ENCODE measurements at regions not wholly inside any gene's neighbourhood (a gene's known extent, or its start where the extent isn't known, plus 50 kb on each side); places are given as distances from the start of the nearest gene placed in this dataset.

DNA sequence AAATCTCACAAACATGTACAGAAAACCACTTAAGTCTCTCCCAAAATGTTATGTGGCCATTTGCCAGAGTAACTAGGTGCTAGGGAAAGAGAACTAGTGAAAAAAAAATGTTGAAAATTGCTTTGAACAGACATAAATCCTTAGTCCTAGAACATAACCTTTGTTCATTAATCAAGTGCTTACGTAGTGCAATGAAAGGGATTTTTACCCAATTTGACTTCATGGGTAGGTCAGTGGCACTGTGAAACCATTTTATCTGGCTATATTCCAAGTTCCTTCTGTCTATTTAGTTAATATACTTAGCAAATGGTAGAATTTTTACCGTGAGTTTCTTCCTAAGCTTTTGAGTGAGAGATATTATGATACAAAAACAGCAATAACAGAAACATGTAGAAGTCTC, 209.4 kb downstream of the DIPK2A start:
- TF ChIP-seq CTCF (IDR thresholded peaks at IDR 0.05; ENCODE audit: partially characterized antibody, unreplicated experiment) = no peak
- H3K36me3 Mint-ChIP-seq (ENCODE audit: unreplicated experiment) = peaks cover 6% of the 10 kb centered on the region
- no peaks in the 10 kb centered on the region for H3K4me1 Mint-ChIP-seq (ENCODE audit: low read depth, unreplicated experiment)
- H3K27ac Mint-ChIP-seq (ENCODE audit: unreplicated experiment) = no peak overlapping the region
- H3K4me3 Mint-ChIP-seq (ENCODE audit: unreplicated experiment) = no peak overlapping the region
- H3K27me3 Mint-ChIP-seq (ENCODE audit: unreplicated experiment) = peaks cover 2% of the 10 kb centered on the region
- H3K9me3 Mint-ChIP-seq (ENCODE audit: unreplicated experiment) = peaks cover 2% of the 10 kb centered on the region
- no peak for DNase-seq

- Mint-ChIP-seq H3K27me3 (ENCODE audit: unreplicated experiment) (no peaks in the 10 kb centered on the region), H3K4me3 (ENCODE audit: unreplicated experiment) (no peak overlapping the region), H3K27ac (ENCODE audit: unreplicated experiment) (no peak overlapping the region), H3K4me1 (ENCODE audit: low read depth, unreplicated experiment) (no peaks in the 10 kb centered on the region), H3K9me3 (ENCODE audit: unreplicated experiment) (peaks cover 2% of the 10 kb centered on the region), H3K36me3 (ENCODE audit: unreplicated experiment) (peaks cover 6% of the 10 kb centered on the region)
- no peak for TF ChIP-seq CTCF (IDR thresholded peaks at IDR 0.05; ENCODE audit: partially characterized antibody, unreplicated experiment)
- DNase-seq = no peak
Observed at GRCh38 chr3:144182501-144182900, 210.9 kb downstream of the DIPK2A start.

- Mint-ChIP-seq H3K4me1 (ENCODE audit: low read depth, unreplicated experiment) (peaks cover 2% of the 10 kb centered on the region), H3K27ac (ENCODE audit: unreplicated experiment) (no peak overlapping the region), H3K4me3 (ENCODE audit: unreplicated experiment) (no peak overlapping the region), H3K27me3 (ENCODE audit: unreplicated experiment) (no peaks in the 10 kb centered on the region), H3K36me3 (ENCODE audit: unreplicated experiment) (peaks cover 6% of the 10 kb centered on the region), H3K9me3 (ENCODE audit: unreplicated experiment) (peaks cover 2% of the 10 kb centered on the region)
- no peak for TF ChIP-seq CTCF (IDR thresholded peaks at IDR 0.05; ENCODE audit: partially characterized antibody, unreplicated experiment)
- no peak for DNase-seq
Observed at GRCh38 chr3:144185276-144185675, 213.7 kb downstream of the DIPK2A start.

DNA sequence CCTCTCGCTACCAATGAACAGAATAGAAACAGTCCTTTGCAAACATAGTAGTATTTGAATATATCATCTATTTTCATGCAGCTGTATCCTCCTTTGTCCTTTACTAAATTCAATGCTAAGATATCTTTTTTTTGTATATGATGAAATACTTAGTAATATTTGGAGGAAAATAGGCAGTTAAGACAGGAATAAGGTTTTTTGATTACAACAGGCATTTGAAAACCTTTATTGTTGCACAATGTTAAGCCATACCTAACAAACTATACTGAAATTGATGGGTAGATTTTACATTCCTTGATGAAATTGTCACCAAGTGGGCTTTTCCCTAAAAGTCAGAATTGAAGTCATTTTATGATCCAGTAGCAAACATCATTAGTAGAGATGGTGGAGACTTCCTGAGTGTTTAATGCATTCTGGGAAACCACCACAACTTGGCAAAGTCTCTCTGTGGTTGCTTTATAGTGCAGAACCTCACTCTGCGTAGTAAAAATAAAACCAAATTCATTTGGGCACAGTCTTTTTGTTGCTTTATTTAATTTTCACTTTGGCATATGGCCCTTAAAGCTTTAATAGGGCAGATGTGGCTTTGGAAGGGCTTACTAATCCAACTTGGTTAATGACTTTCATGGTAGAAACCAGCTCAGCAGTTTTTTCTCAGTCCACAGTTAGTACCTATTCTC, 216.0 kb downstream of the DIPK2A start:
- H3K4me3 Mint-ChIP-seq (ENCODE audit: unreplicated experiment) = no peak overlapping the region
- H3K27ac Mint-ChIP-seq (ENCODE audit: unreplicated experiment) = no peak overlapping the region
- TF ChIP-seq CTCF (IDR thresholded peaks at IDR 0.05; ENCODE audit: partially characterized antibody, unreplicated experiment) = no peak
- peaks cover 2% of the 10 kb centered on the region for H3K4me1 Mint-ChIP-seq (ENCODE audit: low read depth, unreplicated experiment)
- DNase-seq = no peak
- H3K36me3 Mint-ChIP-seq (ENCODE audit: unreplicated experiment) = peaks cover 6% of the 10 kb centered on the region
- H3K27me3 Mint-ChIP-seq (ENCODE audit: unreplicated experiment) = no peaks in the 10 kb centered on the region
- H3K9me3 Mint-ChIP-seq (ENCODE audit: unreplicated experiment) = peaks cover 2% of the 10 kb centered on the region

- no peak for DNase-seq
- Mint-ChIP-seq H3K9me3 (ENCODE audit: unreplicated experiment) (peaks cover 2% of the 10 kb centered on the region), H3K4me3 (ENCODE audit: unreplicated experiment) (no peak overlapping the region), H3K27me3 (ENCODE audit: unreplicated experiment) (no peaks in the 10 kb centered on the region), H3K27ac (ENCODE audit: unreplicated experiment) (no peak overlapping the region), H3K36me3 (ENCODE audit: unreplicated experiment) (peaks cover 6% of the 10 kb centered on the region), H3K4me1 (ENCODE audit: low read depth, unreplicated experiment) (peaks cover 2% of the 10 kb centered on the region)
- no peak for TF ChIP-seq CTCF (IDR thresholded peaks at IDR 0.05; ENCODE audit: partially characterized antibody, unreplicated experiment)
Observed at GRCh38 chr3:144189044-144189443, 217.4 kb downstream of the DIPK2A start.

Measured in glutamatergic neuron (in vitro differentiated cells).